ENCODE measurements at regions not wholly inside any gene's neighbourhood (a gene's known extent, or its start where the extent isn't known, plus 50 kb on each side); places are given as distances from the start of the nearest gene placed in this dataset.

GRCh38 chr10:88089498-88089897 lies 226.1 kb downstream of the PTEN start:
- TF ChIP-seq CTCF (IDR thresholded peaks at IDR 0.05) (no peak), ZFX (IDR thresholded peaks at IDR 0.05; ENCODE audit: borderline replicate concordance) (no peak)
- no peak overlapping the region for H3K27ac ChIP-seq

GRCh38 chr10:88090568-88091214 lies 227.3 kb downstream of the PTEN start:
- TF ChIP-seq ZFX (IDR thresholded peaks at IDR 0.05; ENCODE audit: borderline replicate concordance) (no peak), CTCF (IDR thresholded peaks at IDR 0.05) (no peak)
- H3K27ac ChIP-seq: no peak overlapping the region

- no peak overlapping the region for H3K27ac ChIP-seq
- TF ChIP-seq CTCF (IDR thresholded peaks at IDR 0.05): no peak
- TF ChIP-seq ZFX (IDR thresholded peaks at IDR 0.05; ENCODE audit: borderline replicate concordance): no peak
Measured at GRCh38 chr10:88091490-88092061, 228.2 kb downstream of the PTEN start.

GRCh38 chr10:88092265-88092664 lies 228.8 kb downstream of the PTEN start:
- no peak for TF ChIP-seq ZFX (IDR thresholded peaks at IDR 0.05; ENCODE audit: borderline replicate concordance)
- TF ChIP-seq CTCF (IDR thresholded peaks at IDR 0.05): no peak
- no peak overlapping the region for H3K27ac ChIP-seq

GRCh38 chr10:88092973-88093372 lies 229.5 kb downstream of the PTEN start:
- no peak overlapping the region for H3K27ac ChIP-seq
- TF ChIP-seq CTCF (IDR thresholded peaks at IDR 0.05) (no peak), ZFX (IDR thresholded peaks at IDR 0.05; ENCODE audit: borderline replicate concordance) (no peak)

GRCh38 chr10:88094795-88095194 lies 231.4 kb downstream of the PTEN start:
- no peak for TF ChIP-seq ZFX (IDR thresholded peaks at IDR 0.05; ENCODE audit: borderline replicate concordance)
- TF ChIP-seq CTCF (IDR thresholded peaks at IDR 0.05): no peak
- no peak overlapping the region for H3K27ac ChIP-seq

- no peak for TF ChIP-seq ZFX (IDR thresholded peaks at IDR 0.05; ENCODE audit: borderline replicate concordance)
- no peak for TF ChIP-seq CTCF (IDR thresholded peaks at IDR 0.05)
- H3K27ac ChIP-seq: no peak overlapping the region
Measured at GRCh38 chr10:88095223-88095721, 231.8 kb downstream of the PTEN start.

Measured in 22Rv1 (cell line).